A549 (cell line): ENCODE measurements at regions not wholly inside any gene's neighbourhood (a gene's known extent, or its start where the extent isn't known, plus 50 kb on each side); places are given as distances from the start of the nearest gene placed in this dataset.

Source experiments
- ATAC-seq, 2 experiments: fragments of 200-7000 bp in 1 of 2; fragments of >200 bp in 1 of 2; cut with Nextera tagmentation in 1 of 2; cut with Tn5 transposase in 1 of 2; 3 replicates each; pipeline versions ENCODE4 v1.8.0 to v1.9.1; 2018 to 2020; ENCODE audit warnings: mild to moderate bottlenecking in 1 of 2, moderate library complexity in 1 of 2
- CTCF ChIA-PET: fragments of 300-600 bp; sonication (Branson Sonifier 250); formaldehyde crosslinking; extraction: SDS; loops from one replicate; lab custom pipeline; 2021; ENCODE audit warnings: antibody characterized with exemption, inconsistent platforms; lab: Yijun Ruan, JAX
- POLR2A ChIA-PET: fragments of 350-600 bp; formaldehyde crosslinking; extraction: SDS; loops from one replicate; lab custom pipeline; 2021; ENCODE audit warnings: antibody characterized with exemption, inconsistent platforms; lab: Yijun Ruan, JAX
- DNase-seq, 2 experiments: peaks; one replicate each; pipeline versions ENCODE4 v3.0.0 to v3.0.0-alpha.2; 2011 to 2016; ENCODE audit warnings: low read depth in 1 of 2, low spot score in 1 of 2
- FAIRE-seq: peaks from 2 replicates; lab custom pipeline; 2011; peaks lifted over from hg19 to GRCh38; lab: Jason Lieb, UNC
- H3K27ac ChIP-seq, 2 experiments: fragments of >200 bp; sonication (Bioruptor Twin); formaldehyde crosslinking; 3 replicates each; pipeline ENCODE4 v1.5.1; 2016 to 2017
- H3K4me1 ChIP-seq: fragments of >200 bp; sonication (Bioruptor Twin); formaldehyde crosslinking; 3 replicates; pipeline ENCODE4 v1.6.1; 2016
- H3K4me2 ChIP-seq: fragments of >200 bp; sonication (Bioruptor Twin); formaldehyde crosslinking; 3 replicates; pipeline ENCODE4 v1.6.1; 2016
- H3K4me3 ChIP-seq: fragments of >200 bp; sonication (Bioruptor Twin); formaldehyde crosslinking; 3 replicates; pipeline ENCODE4 v1.5.1; 2016
- H3K9me3 ChIP-seq: fragments of >200 bp; sonication (Bioruptor Twin); formaldehyde crosslinking; 3 replicates; pipeline ENCODE4 v1.6.1; 2016
- BCL3 ChIP-seq: fragments of >200 bp; sonication (Bioruptor Twin); formaldehyde crosslinking; IDR thresholded peaks from 3 replicates; pipeline ENCODE4 v1.6.1; 2016
- BHLHE40 ChIP-seq: IDR thresholded peaks from 2 replicates; pipeline ENCODE4 v1.6.1; 2012; ENCODE audit warnings: low read depth, low read length, inconsistent platforms
- CBX2 ChIP-seq: fragments of 200-600 bp; sonication (generic); IDR thresholded peaks from 2 replicates; pipeline ENCODE4 v1.6.1; 2016; ENCODE audit warnings: low read depth, mild to moderate bottlenecking, borderline replicate concordance
- CBX8 ChIP-seq: fragments of 200-600 bp; sonication (generic); IDR thresholded peaks from 2 replicates; pipeline ENCODE4 v1.6.1; 2016
- CHD2 ChIP-seq: fragments of 150-350 bp; IDR thresholded peaks from 2 replicates; pipeline ENCODE4 v1.6.1; 2014; ENCODE audit warnings: low read length; ENCODE audit not compliant: partially characterized antibody
- CHD4 ChIP-seq: fragments of 200-600 bp; sonication (generic); IDR thresholded peaks from 2 replicates; pipeline ENCODE4 v1.6.1; 2016; ENCODE audit warnings: antibody characterized with exemption, mild to moderate bottlenecking, borderline replicate concordance
- CTCF ChIP-seq: fragments of >200 bp; sonication (Bioruptor Twin); formaldehyde crosslinking; IDR thresholded peaks from 3 replicates; pipeline ENCODE4 v1.5.1; 2016
- ELK1 ChIP-seq: fragments of 150-350 bp; IDR thresholded peaks from 2 replicates; pipeline ENCODE4 v1.6.1; 2014; ENCODE audit warnings: low read depth, mild to moderate bottlenecking, low read length
- EP300 ChIP-seq, 2 experiments: fragments of >200 bp; sonication (Bioruptor Twin); formaldehyde crosslinking; IDR thresholded peaks; 2 replicates in 1 of 2; 3 replicates in 1 of 2; pipeline ENCODE4 v1.6.1; 2016 to 2017
- FOSL2 ChIP-seq, 2 experiments: fragments of 450-650 bp in 1 of 2; fragments of >200 bp in 1 of 2; sonication (Bioruptor Twin) in 1 of 2; formaldehyde crosslinking; IDR thresholded peaks; 2 replicates each; pipeline versions ENCODE4 v1.5.0 to v1.6.1; 2016 to 2020; ENCODE audit warnings: mild to moderate bottlenecking in 1 of 2, moderate library complexity in 1 of 2
- GATA3 ChIP-seq: IDR thresholded peaks from 2 replicates; pipeline ENCODE4 v1.6.1; 2012; ENCODE audit warnings: borderline replicate concordance
- HDAC2 ChIP-seq: fragments of 200-600 bp; sonication (generic); IDR thresholded peaks from 2 replicates; pipeline ENCODE4 v1.6.1; 2016
- HEYL ChIP-seq: fragments of 250-450 bp; sonication (Bioruptor Pico); IDR thresholded peaks from 2 replicates; pipeline ENCODE4 v1.8.0; 2021; ENCODE audit warnings: mild to moderate bottlenecking, moderate library complexity
- HOXA7 ChIP-seq: fragments of 250-450 bp; sonication (Bioruptor Pico); IDR thresholded peaks from 2 replicates; pipeline ENCODE4 v1.5.0; 2020; ENCODE audit warnings: mild to moderate bottlenecking, moderate library complexity
- MAZ ChIP-seq: fragments of 150-350 bp; IDR thresholded peaks from 2 replicates; pipeline ENCODE4 v1.6.1; 2014; ENCODE audit warnings: antibody characterized with exemption, low read depth, low read length, borderline replicate concordance
- MYC ChIP-seq: IDR thresholded peaks from 2 replicates; pipeline ENCODE4 v1.6.1; 2012; ENCODE audit warnings: mild to moderate bottlenecking, inconsistent platforms, low read length, improper control_type of control experiment, borderline replicate concordance
- NFE2L2 ChIP-seq: fragments of 150-350 bp; conservative IDR thresholded peaks from 2 replicates; pipeline ENCODE4 v1.6.1; 2014; ENCODE audit warnings: low read length
- NPAS2 ChIP-seq: fragments of 250-450 bp; sonication (Bioruptor Pico); IDR thresholded peaks from 2 replicates; pipeline ENCODE4 v1.8.0; 2022; ENCODE audit warnings: mild to moderate bottlenecking, moderate library complexity, borderline replicate concordance
- NR3C1 ChIP-seq: fragments of >200 bp; sonication (Bioruptor Twin); formaldehyde crosslinking; IDR thresholded peaks from 3 replicates; pipeline ENCODE4 v1.6.1; 2017
- PHF8 ChIP-seq: fragments of 200-600 bp; sonication (generic); IDR thresholded peaks from 2 replicates; pipeline ENCODE4 v1.6.1; 2016; ENCODE audit warnings: low read depth, mild to moderate bottlenecking, antibody characterized with exemption, moderate library complexity, borderline replicate concordance
- RARB ChIP-seq: fragments of 250-450 bp; sonication (Bioruptor Pico); IDR thresholded peaks from 2 replicates; pipeline ENCODE4 v1.8.0; 2021; ENCODE audit warnings: mild to moderate bottlenecking, moderate library complexity
- RNF2 ChIP-seq: fragments of 200-600 bp; sonication (generic); IDR thresholded peaks from 2 replicates; pipeline ENCODE4 v1.6.1; 2016; ENCODE audit warnings: low read depth, mild to moderate bottlenecking, antibody characterized with exemption, moderate library complexity, borderline replicate concordance
- SREBF2 ChIP-seq: fragments of 450-650 bp; IDR thresholded peaks from 2 replicates; pipeline ENCODE4 v1.6.1; 2014; ENCODE audit warnings: mild to moderate bottlenecking, moderate library complexity
- TFCP2L1 ChIP-seq: fragments of 250-450 bp; sonication (Bioruptor Pico); IDR thresholded peaks from 2 replicates; pipeline ENCODE4 v1.5.0; 2021; ENCODE audit warnings: mild to moderate bottlenecking
- TP53 ChIP-seq: fragments of 250-450 bp; sonication (Bioruptor Pico); IDR thresholded peaks from 2 replicates; pipeline ENCODE4 v1.5.0; 2021; ENCODE audit warnings: mild to moderate bottlenecking, moderate library complexity
- USF2 ChIP-seq: fragments of 450-650 bp; IDR thresholded peaks from 2 replicates; pipeline ENCODE4 v1.6.1; 2014; ENCODE audit warnings: antibody characterized with exemption
- ZFP36 ChIP-seq: fragments of 450-650 bp; IDR thresholded peaks from 2 replicates; pipeline ENCODE4 v1.6.1; 2014; ENCODE audit warnings: borderline replicate concordance; ENCODE audit not compliant: partially characterized antibody
- ZNF302 ChIP-seq: fragments of 250-450 bp; sonication (Bioruptor Pico); IDR thresholded peaks from 2 replicates; pipeline ENCODE4 v1.9.0; 2021; ENCODE audit warnings: inconsistent platforms, mild to moderate bottlenecking, moderate library complexity
- ZSCAN20 ChIP-seq: fragments of 250-450 bp; sonication (Bioruptor Pico); IDR thresholded peaks from 2 replicates; pipeline ENCODE4 v1.8.0; 2022; ENCODE audit warnings: mild to moderate bottlenecking, moderate library complexity
- WGBS: methylation state at CpG from one replicate; pipeline ENCODE4 v1.1.6; 2017; ENCODE audit errors: missing lambda C conversion rate; 5-methylcytosine and 5-hydroxymethylcytosine counted together

- TF ChIP-seq EP300 (IDR thresholded peaks at IDR 0.05), result no peak
- no peak for TF ChIP-seq NR3C1
- no peak for TF ChIP-seq CBX8
- TF ChIP-seq TP53 (CRISPR knock-in tag), result no peak
- no peak for TF ChIP-seq BCL3
- no peak for TF ChIP-seq BHLHE40
- TF ChIP-seq GATA3, result no peak
- no peak for TF ChIP-seq NPAS2 (CRISPR knock-in tag)
- no peak for TF ChIP-seq HDAC2
- TF ChIP-seq NFE2L2, result no peak
- no peak for TF ChIP-seq ZSCAN20
- no peak for TF ChIP-seq SREBF2
- TF ChIP-seq ELK1, result no peak
- TF ChIP-seq PHF8, result no peak
- no peak for TF ChIP-seq ZNF302 (CRISPR knock-in tag)
- TF ChIP-seq MYC, result no peak
- WGBS, result 49% methylated on average over 4 of the region's 4 CpGs
- DNase-seq (no peak), ATAC-seq (no peak), FAIRE-seq (no peak)
- CTCF ChIA-PET, result interaction anchor here (0.9 kb wide), 1 partner anchor 171 kb away, joined by 3 read pairs; no protein-coding TSS in a partner anchor
- no peak overlapping the region for H3K4me2 ChIP-seq
- H3K27ac ChIP-seq, result no peak overlapping the region
- POLR2A ChIA-PET, result no interaction called here
- H3K4me3 ChIP-seq, result no peak overlapping the region
- H3K9me3 ChIP-seq, result no peaks in the 10 kb centered on the region
- H3K4me1 ChIP-seq, result 0 out of 3 replicates have a peak, but pooled peaks cover 6% of the 10 kb centered on the region
These were observed 122.2 kb downstream of the NPY start for GRCh38 chr7:24406053-24406788.

- no peak for TF ChIP-seq ELK1
- no peak for TF ChIP-seq ZFP36
- no peak for TF ChIP-seq CTCF
- no peak for TF ChIP-seq CHD2
- TF ChIP-seq MAZ, result no peak
- TF ChIP-seq RARB (CRISPR knock-in tag), result no peak
- TF ChIP-seq HEYL, result no peak
- no peak for TF ChIP-seq NPAS2 (CRISPR knock-in tag)
- TF ChIP-seq SREBF2, result no peak
- no peak for TF ChIP-seq TFCP2L1 (CRISPR knock-in tag)
- no peak for TF ChIP-seq HOXA7
- TF ChIP-seq FOSL2 (IDR thresholded peaks at IDR 0.05), result no peak
- TF ChIP-seq FOSL2 (CRISPR knock-in tag; IDR thresholded peaks at IDR 0.05), result no peak
- TF ChIP-seq PHF8, result no peak
- TF ChIP-seq RNF2, result no peak
- no peak for TF ChIP-seq USF2
- TF ChIP-seq GATA3, result no peak
- no peak for TF ChIP-seq CHD4
- no peak for TF ChIP-seq NFE2L2
- no peak for TF ChIP-seq CBX2
- TF ChIP-seq, all 56 proteins: peak for 0
- ATAC-seq (no peak), FAIRE-seq (no peak), DNase-seq (no peak)
- POLR2A ChIA-PET, result no interaction called here
- WGBS, result 13% methylated on average over 3 of the region's 3 CpGs
- CTCF ChIA-PET, result interaction anchor here (0.9 to 1.5 kb wide), 2 partner anchors 23 to 170 kb away, joined by 3 read pairs; no protein-coding TSS in a partner anchor
- Histone ChIP-seq H3K27ac (no peak overlapping the region), H3K4me2 (no peak overlapping the region), H3K4me3 (no peak overlapping the region), H3K9me3 (no peaks in the 10 kb centered on the region), H3K4me1 (0 out of 3 replicates have a peak, but pooled peaks cover 6% of the 10 kb centered on the region)
These were observed 122.9 kb downstream of the NPY start for GRCh38 chr7:24406789-24407299.
